Hepatocyte (in vitro differentiated cells): ENCODE measurements at regions not wholly inside any gene's neighbourhood (a gene's known extent, or its start where the extent isn't known, plus 50 kb on each side); places are given as distances from the start of the nearest gene placed in this dataset.

Experiments
- CTCF ChIP-seq: fragments of 200-600 bp; sonication (generic); IDR thresholded peaks from 2 replicates; pipeline ENCODE4 v1.5.1; 2016; ENCODE audit warnings: antibody characterized with exemption, mild to moderate bottlenecking; ENCODE audit not compliant: poor library complexity
- EZH2 ChIP-seq: fragments of 200-600 bp; sonication (generic); IDR thresholded peaks from 2 replicates; pipeline ENCODE4 v1.6.1; 2016; ENCODE audit warnings: antibody characterized with exemption, mild to moderate bottlenecking, borderline replicate concordance

- no peak for TF ChIP-seq EZH2
- TF ChIP-seq CTCF, result no peak
These were observed 55.4 kb upstream of the IFFO2 start for GRCh38 chr1:19011845-19012231.
